Smooth muscle cell (in vitro differentiated cells): ENCODE measurements at regions not wholly inside any gene's neighbourhood (a gene's known extent, or its start where the extent isn't known, plus 50 kb on each side); places are given as distances from the start of the nearest gene placed in this dataset.

Experiments used
- DNase-seq: peaks from one replicate; lab custom pipeline; 2025; ENCODE audit not compliant: unreplicated experiment; lab: John Stamatoyannopoulos, UW
- H2AFZ ChIP-seq: fragments of 200-600 bp; sonication (generic); 2 replicates; pipeline ENCODE4 v1.6.0; 2016; ENCODE audit warnings: antibody characterized with exemption, low read depth, mild to moderate bottlenecking
- H3F3A ChIP-seq: fragments of 200-600 bp; sonication (generic); 2 replicates; pipeline ENCODE4 v1.6.0; 2017; ENCODE audit warnings: antibody characterized with exemption, low read depth
- H3K27ac ChIP-seq: fragments of 200-600 bp; sonication (generic); 2 replicates; pipeline ENCODE4 v1.5.1; 2016; ENCODE audit warnings: low read depth, mild to moderate bottlenecking
- H3K27me3 ChIP-seq: fragments of 200-600 bp; sonication (generic); 2 replicates; pipeline ENCODE4 v1.6.1; 2016; ENCODE audit warnings: low read depth, mild to moderate bottlenecking
- H3K36me3 ChIP-seq: fragments of 200-600 bp; sonication (generic); 2 replicates; pipeline ENCODE4 v1.5.1; 2016; ENCODE audit warnings: low read depth
- H3K4me1 ChIP-seq: fragments of 200-600 bp; sonication (generic); 2 replicates; pipeline ENCODE4 v1.5.1; 2016; ENCODE audit warnings: low read depth
- H3K4me2 ChIP-seq: fragments of 200-600 bp; sonication (generic); 2 replicates; pipeline ENCODE4 v1.6.0; 2016; ENCODE audit warnings: mild to moderate bottlenecking
- H3K4me3 ChIP-seq: fragments of 200-600 bp; sonication (generic); 2 replicates; pipeline ENCODE4 v1.5.1; 2016; ENCODE audit warnings: mild to moderate bottlenecking
- H3K79me2 ChIP-seq: fragments of 200-600 bp; sonication (generic); 2 replicates; pipeline ENCODE4 v1.6.0; 2016; ENCODE audit warnings: low read depth, mild to moderate bottlenecking
- H3K9ac ChIP-seq: fragments of 200-600 bp; sonication (generic); 2 replicates; pipeline ENCODE4 v1.6.0; 2016; ENCODE audit warnings: low read depth
- H3K9me3 ChIP-seq: fragments of 200-600 bp; sonication (generic); replicated peaks from 2 replicates; pipeline ENCODE4 v1.5.1; 2016; ENCODE audit warnings: low read depth
- H4K20me1 ChIP-seq: fragments of 200-600 bp; sonication (generic); 2 replicates; pipeline ENCODE4 v1.6.0; 2016; ENCODE audit warnings: low read depth
- WGBS: methylation state at CpG from one replicate; pipeline ENCODE4 v1.1.7; 2016; ENCODE audit warnings: low lambda C conversion rate; 5-methylcytosine and 5-hydroxymethylcytosine counted together
- TF ChIP-seq, protein P1 (sequence below): fragments of 200-600 bp; sonication (generic); IDR thresholded peaks from 2 replicates; pipeline ENCODE4 v1.5.1; 2017; ENCODE audit warnings: borderline replicate concordance, mild to moderate bottlenecking, antibody characterized with exemption; ENCODE audit not compliant: insufficient read depth, poor library complexity, severe bottlenecking

DNA sequence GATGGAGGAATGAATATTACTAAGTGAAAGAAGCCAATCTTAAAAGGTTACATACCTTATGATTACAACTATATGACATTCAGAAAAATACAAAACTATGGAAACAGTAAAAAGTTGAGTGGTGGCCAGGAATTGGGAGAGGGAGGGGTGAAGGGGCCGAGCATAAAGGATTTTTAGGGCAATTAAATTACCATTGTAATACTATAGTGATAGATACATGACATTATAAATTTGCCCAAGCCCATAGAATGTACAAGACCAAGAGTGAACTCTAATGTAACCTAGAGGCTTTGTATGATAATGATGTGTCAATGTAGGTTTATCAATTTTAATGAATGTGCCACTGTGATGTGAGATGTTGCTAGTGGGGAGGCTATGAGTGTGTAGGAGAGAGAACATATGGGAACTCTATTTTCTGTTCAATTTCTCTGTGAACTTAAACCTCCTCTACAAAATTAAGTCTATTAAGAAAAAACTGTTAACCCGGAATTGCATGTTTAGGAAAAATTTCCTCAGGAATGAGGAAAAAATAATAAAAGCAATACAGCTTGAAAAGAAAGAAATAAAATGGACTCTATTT is 541.9 kb upstream of the UBE2E2 start:
- Histone ChIP-seq H3K27me3 (peaks cover 6% of the 10 kb centered on the region), H3K4me1 (peaks cover 11% of the 10 kb centered on the region), H3K9ac (no peak overlapping the region), H3K9me3 (no peaks in the 10 kb centered on the region), H4K20me1 (no peaks in the 10 kb centered on the region), H3K4me2 (no peak overlapping the region), H3K4me3 (no peak overlapping the region), H3K27ac (no peak overlapping the region), H3F3A (no peaks in the 10 kb centered on the region), H2AFZ (no peak overlapping the region), H3K79me2 (no peaks in the 10 kb centered on the region), H3K36me3 (no peaks in the 10 kb centered on the region)
- WGBS, result 94% methylated on average over 2 of the region's 2 CpGs
- TF ChIP-seq, protein P1, sequence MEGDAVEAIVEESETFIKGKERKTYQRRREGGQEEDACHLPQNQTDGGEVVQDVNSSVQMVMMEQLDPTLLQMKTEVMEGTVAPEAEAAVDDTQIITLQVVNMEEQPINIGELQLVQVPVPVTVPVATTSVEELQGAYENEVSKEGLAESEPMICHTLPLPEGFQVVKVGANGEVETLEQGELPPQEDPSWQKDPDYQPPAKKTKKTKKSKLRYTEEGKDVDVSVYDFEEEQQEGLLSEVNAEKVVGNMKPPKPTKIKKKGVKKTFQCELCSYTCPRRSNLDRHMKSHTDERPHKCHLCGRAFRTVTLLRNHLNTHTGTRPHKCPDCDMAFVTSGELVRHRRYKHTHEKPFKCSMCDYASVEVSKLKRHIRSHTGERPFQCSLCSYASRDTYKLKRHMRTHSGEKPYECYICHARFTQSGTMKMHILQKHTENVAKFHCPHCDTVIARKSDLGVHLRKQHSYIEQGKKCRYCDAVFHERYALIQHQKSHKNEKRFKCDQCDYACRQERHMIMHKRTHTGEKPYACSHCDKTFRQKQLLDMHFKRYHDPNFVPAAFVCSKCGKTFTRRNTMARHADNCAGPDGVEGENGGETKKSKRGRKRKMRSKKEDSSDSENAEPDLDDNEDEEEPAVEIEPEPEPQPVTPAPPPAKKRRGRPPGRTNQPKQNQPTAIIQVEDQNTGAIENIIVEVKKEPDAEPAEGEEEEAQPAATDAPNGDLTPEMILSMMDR, result no peak
- no peak for DNase-seq

DNA sequence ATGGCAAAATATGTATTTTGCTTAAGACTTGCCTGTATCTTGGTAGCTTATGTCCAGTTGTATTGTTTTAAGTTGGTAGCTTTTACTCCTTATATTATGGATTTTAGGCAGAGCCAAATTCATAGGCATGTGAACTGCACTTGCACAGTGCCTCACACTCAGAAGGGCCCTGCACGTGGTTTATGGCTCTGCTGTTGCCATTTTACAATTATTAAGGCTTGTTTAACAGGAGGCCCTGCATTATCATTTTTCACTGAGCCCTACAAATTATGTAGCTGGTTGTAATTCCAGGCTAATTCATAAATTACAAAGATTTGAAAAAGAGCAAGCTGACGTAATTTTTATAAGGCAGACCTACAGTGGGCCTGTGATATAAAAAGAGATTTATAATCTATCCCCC is 537.6 kb upstream of the UBE2E2 start:
- Histone ChIP-seq H3K4me2 (no peak overlapping the region), H3K9ac (no peak overlapping the region), H3K79me2 (no peaks in the 10 kb centered on the region), H3K4me1 (no peaks in the 10 kb centered on the region), H3K27me3 (peaks cover 6% of the 10 kb centered on the region), H4K20me1 (no peaks in the 10 kb centered on the region), H3K9me3 (no peaks in the 10 kb centered on the region), H3K4me3 (no peak overlapping the region), H2AFZ (no peak overlapping the region), H3K27ac (no peak overlapping the region), H3F3A (no peaks in the 10 kb centered on the region), H3K36me3 (no peaks in the 10 kb centered on the region)
- TF ChIP-seq, protein P1, result no peak
- WGBS, result 69% methylated on average over 2 of the region's 2 CpGs
- no peak for DNase-seq

DNA sequence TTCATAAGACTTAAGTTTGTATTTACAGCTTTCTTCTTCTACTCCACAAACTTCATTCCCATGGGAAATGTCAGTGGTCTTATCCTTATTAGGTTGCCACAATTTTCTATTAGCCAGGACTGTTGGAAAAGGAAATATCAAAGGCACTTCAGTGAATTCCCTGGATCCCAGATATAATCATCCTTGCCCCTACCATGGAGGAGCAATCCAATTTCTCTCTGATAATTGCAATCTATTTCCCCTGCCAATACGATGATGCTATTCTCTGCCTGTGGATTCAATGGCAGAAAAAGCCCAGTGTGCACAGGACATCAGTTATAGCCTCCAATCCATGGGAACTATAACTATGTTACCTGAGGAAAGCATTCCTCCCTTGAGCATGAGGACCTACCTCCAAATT is 536.4 kb upstream of the UBE2E2 start:
- no peak overlapping the region for H2AFZ ChIP-seq
- H3K4me1 ChIP-seq, result no peaks in the 10 kb centered on the region
- H3K9me3 ChIP-seq, result no peaks in the 10 kb centered on the region
- TF ChIP-seq, protein P1, result no peak
- 31% methylated on average over 1 of the region's 1 CpG for WGBS
- H4K20me1 ChIP-seq, result no peaks in the 10 kb centered on the region
- no peaks in the 10 kb centered on the region for H3F3A ChIP-seq
- no peaks in the 10 kb centered on the region for H3K36me3 ChIP-seq
- H3K4me3 ChIP-seq, result no peak overlapping the region
- no peaks in the 10 kb centered on the region for H3K79me2 ChIP-seq
- no peak overlapping the region for H3K4me2 ChIP-seq
- no peak for DNase-seq
- H3K27ac ChIP-seq, result no peak overlapping the region
- no peak overlapping the region for H3K9ac ChIP-seq
- H3K27me3 ChIP-seq, result peaks cover 6% of the 10 kb centered on the region

DNA sequence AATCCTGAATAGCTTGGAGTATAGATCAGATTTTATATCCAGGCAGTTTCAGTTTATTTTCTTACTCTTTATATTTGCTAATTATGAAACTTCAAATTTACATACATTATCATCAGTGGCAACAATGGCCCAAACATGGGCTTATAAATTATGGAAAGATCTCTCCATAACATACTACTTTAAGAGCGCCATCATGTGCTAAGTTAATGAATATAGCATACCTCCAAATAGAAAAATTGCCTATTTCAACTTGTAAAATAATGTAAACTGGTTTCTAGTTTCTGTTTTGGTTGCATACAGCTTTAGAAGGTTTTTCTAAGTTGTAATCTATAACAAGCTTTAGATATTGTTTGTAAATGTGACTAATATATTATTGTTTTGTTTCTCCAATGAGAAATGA is 531.3 kb upstream of the UBE2E2 start:
- WGBS, result 83% methylated on average over 1 of the region's 1 CpG
- no peaks in the 10 kb centered on the region for H3K27me3 ChIP-seq
- no peak overlapping the region for H3K9ac ChIP-seq
- H3K36me3 ChIP-seq, result no peaks in the 10 kb centered on the region
- no peaks in the 10 kb centered on the region for H4K20me1 ChIP-seq
- TF ChIP-seq, protein P1, result no peak
- DNase-seq, result no peak
- H3K9me3 ChIP-seq, result no peaks in the 10 kb centered on the region
- H3K4me2 ChIP-seq, result no peak overlapping the region
- no peaks in the 10 kb centered on the region for H3K79me2 ChIP-seq
- no peaks in the 10 kb centered on the region for H3K4me1 ChIP-seq
- H3K27ac ChIP-seq, result no peak overlapping the region
- H2AFZ ChIP-seq, result no peak overlapping the region
- H3F3A ChIP-seq, result no peaks in the 10 kb centered on the region
- H3K4me3 ChIP-seq, result no peak overlapping the region
